Caki2 (cell line): ENCODE measurements at regions not wholly inside any gene's neighbourhood (a gene's known extent, or its start where the extent isn't known, plus 50 kb on each side); places are given as distances from the start of the nearest gene placed in this dataset.

Source experiments
- DNase-seq: peaks from one replicate; pipeline ENCODE4 v3.0.0-alpha.2; 2015; ENCODE audit warnings: low read depth
- in situ Hi-C: cut with HindIII; loops from 2 replicates; pipeline ENCODE4 v1.10.0; 2016; ENCODE audit warnings: low sequenced_read_pairs, low pct_unique_long_range_greater_than_20kb, mixed read lengths

DNA sequence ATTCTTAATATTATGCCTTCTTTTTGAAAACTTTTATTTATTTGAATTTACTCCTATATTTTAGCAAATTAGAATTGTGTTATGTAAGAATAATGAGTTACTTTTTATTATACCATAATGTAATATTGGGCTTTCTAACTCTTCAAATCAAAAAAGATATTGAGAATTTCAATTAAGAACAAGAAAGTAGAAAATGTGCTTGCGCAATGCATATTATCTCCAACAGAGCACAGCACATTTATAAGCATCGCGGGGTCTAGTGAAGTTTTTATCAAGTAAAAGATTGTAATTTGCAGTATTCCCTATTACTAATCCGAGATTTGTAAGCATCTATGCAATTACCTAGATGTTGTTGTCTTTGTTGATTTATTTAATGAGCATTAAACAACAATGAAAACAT lies 829.1 kb upstream of the CNTNAP5 start:
- in situ Hi-C loops = no loop called here
- DNase-seq = no peak

DNA sequence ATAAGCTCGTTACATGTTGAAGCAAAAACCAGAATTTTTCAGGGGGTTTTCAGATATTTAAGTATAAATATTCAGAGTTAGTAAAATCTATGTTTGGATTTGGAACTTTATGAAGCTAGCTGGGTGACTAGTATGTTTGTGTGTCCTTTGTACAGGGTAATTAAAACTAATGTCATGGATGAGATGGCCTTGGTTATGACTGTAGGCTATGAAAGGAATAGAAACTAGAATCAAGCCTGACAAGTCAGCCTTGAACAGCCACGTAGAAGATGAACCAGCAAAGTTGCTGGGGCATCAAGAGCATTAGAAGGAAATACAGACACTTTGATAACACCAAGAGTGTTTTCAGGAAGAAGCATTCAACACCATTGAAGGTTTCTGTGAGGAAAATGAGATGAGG lies 825.1 kb upstream of the CNTNAP5 start:
- DNase-seq = no peak
- in situ Hi-C loops = no loop called here

DNA sequence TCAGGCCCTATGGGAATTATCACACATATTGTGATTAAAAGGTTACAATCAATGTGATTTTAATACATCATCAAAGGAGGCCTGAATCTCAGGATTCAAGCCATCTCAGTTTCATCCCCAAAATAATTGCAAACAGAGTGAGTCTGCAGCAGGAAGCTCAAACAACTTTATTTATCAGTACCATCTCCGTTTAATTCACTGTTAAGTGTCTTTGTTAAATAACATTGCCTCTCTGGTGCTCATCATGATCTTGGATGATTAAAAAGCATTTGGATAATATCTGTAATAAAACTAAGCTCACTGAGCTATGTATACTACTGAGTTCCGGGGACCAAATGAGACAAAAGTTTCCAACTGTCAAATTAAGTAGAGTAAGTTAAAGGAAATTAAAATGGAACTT lies 817.8 kb upstream of the CNTNAP5 start:
- no peak for DNase-seq
- in situ Hi-C loops = no loop called here

DNA sequence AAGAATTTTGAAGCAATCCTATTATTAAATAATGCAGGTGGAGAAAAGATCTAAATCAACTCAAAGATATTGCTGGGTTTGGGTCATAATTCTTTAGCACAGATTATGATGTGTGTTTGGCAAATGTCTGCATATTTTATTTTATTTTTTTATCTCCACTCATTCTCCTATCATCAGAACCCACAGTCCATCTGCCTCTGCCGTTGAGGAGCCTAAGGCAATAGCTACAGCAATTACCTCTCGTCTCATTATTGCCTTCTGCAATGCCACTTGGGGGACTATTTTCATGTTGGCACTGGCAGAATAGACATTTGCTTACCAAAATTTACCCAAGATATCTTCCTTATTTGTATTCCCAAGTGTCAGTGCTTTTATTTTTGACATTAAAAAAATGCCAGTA lies 815.9 kb upstream of the CNTNAP5 start:
- in situ Hi-C loops = no loop called here
- no peak for DNase-seq

DNA sequence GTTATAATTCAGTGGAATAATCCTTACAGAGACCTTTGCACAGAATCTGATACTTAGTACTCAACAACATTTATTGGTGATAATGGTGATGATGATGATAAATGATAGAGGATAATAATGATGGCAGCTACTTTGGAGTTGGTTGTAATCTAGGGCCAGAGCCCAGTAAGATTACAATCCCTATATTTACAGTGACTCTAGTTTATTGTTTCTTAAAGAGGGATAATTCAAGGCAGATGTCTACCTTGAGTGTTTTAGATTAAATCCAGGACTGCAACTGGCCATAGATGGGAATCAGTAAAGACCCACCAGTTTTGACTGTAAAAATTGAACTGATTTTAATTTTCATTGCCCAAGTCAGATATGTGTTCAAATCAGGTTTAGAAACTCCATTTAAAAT lies 813.9 kb upstream of the CNTNAP5 start:
- in situ Hi-C loops = no loop called here
- no peak for DNase-seq

DNA sequence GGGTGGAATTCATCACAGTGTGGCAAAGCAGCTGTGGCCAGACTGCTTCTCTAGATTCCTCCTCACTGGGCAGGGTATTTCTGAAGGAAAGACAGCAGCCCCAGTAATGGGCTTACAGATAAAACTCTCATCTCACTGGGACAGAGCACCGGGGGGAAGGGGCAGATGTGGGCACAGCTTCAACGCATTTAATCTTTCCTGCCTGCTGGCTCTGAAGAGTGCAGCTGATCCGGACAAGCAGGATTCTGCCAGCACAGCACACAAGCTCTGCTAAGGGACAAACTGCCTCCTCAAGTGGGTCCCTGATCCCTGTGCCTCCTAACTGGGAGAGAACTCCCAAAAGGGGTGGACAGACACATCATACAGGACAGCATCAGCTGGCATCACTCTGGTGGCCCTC lies 779.9 kb upstream of the CNTNAP5 start:
- DNase-seq = no peak
- in situ Hi-C loops = no loop called here

DNA sequence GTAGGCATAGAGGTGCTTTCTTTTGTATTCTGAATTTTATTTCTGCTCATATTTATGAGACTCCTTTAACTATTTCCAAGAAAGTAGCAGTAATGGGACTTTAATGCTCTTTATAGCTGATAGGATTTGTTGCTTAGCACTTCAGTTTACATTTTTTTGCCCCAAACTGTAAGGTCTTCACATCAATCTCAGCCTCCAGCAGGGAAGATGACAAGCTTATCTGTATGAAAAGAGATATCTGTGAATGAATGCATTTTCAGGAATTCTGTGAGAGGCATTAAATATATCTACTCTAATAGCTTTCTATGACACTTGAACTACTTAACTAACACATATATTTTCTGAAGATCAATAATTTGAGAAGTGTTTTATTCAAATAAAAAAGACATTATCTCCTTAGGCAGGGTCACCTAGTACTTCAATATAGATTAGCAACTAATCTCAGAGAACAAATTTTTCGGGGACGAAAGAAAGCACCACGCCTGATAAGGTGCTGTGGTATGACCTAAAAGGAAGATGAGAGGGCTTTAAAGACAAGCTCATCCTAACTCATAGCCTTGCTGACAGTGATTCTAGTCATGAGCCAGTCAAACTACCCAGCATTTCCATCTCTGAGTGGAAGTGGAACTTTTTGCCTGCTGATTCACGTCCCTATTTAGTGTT lies 766.1 kb upstream of the CNTNAP5 start:
- DNase-seq = no peak
- in situ Hi-C loops = no loop called here

DNA sequence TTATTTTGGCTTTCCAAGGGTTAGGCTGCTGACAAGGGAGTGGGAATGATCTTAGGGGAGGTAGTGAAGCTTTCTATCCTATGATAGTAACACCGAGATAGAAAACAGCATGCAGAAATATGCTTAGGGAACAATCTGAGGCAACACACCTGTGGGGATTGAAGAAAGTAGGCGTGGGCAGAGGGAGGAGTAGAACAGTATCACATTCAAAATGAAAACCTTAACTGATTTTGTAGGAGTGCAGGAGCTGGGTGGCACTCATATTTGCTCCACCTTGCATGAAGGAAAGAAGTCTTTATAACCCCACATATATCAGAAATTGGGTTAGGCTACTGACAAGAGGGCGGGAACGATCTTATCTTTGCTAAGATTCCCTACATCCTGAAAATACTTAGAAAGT lies 762.2 kb upstream of the CNTNAP5 start:
- no peak for DNase-seq
- in situ Hi-C loops = no loop called here

DNA sequence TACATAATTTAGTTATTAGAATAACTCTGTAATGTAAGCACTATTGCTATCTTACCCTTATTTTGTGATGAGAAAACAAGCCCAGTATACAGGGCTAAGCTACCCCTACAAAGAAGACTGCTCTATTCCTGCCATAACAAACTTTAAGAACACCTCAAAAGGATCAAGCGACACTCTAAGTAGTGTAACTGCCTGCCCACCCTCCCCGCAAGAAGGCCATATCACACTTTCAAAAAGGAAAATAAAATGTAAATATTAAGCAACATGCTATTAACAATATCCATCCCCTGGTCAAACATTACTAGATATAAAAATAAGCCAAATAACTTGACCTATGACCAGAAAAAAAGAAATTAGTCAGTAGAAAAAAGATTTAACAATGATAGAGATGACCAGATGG lies 741.7 kb upstream of the CNTNAP5 start:
- in situ Hi-C loops = no loop called here
- DNase-seq = no peak

DNA sequence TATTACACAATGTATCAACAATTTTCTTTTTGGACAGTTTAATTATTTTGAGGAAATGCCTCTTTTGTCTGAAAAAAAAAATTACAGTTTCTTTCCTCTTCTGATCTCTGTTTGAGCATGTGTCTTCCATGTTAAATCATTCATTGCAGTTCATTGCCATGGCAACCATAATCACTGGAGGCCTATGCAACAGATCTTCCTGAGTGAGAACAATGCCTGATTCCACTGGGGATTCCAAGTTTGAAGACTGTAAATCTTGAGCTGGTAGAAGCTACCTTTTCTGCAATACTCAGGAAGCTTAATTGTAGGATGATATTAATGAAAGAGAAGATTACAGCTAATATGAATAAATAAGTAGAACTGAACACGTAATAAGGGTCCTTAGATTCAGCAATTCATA lies 721.4 kb upstream of the CNTNAP5 start:
- no peak for DNase-seq
- in situ Hi-C loops = no loop called here
